ENCODE measurements at regions not wholly inside any gene's neighbourhood (a gene's known extent, or its start where the extent isn't known, plus 50 kb on each side); places are given as distances from the start of the nearest gene placed in this dataset.

- no peak overlapping the region for H3K4me3 ChIP-seq (ENCODE audit: low read depth, low read length)
- no peaks in the 10 kb centered on the region for H3K4me1 ChIP-seq
- H3K4me2 ChIP-seq (ENCODE audit: low read length) = no peak overlapping the region
- no peaks in the 10 kb centered on the region for H3K36me3 ChIP-seq (ENCODE audit: control insufficient read depth, insufficient read depth, low read length)
- TF ChIP-seq CTCF (IDR thresholded peaks at IDR 0.05) = no peak
- H2AFZ ChIP-seq = no peak overlapping the region
- H3K27ac ChIP-seq = no peak overlapping the region
- H3K79me2 ChIP-seq = no peaks in the 10 kb centered on the region
- no peaks in the 10 kb centered on the region for H3K9me3 ChIP-seq (ENCODE audit: control insufficient read depth, low read length)
- no peak overlapping the region for H3K9ac ChIP-seq
- H3K27me3 ChIP-seq (ENCODE audit: control insufficient read depth, insufficient read depth, low read length) = no peaks in the 10 kb centered on the region
Measured at GRCh38 chr6:2465336-2465735, 219.9 kb upstream of the GMDS start.

GRCh38 chr6:2464641-2465040, 219.2 kb upstream of the GMDS start:
- H3K79me2 ChIP-seq = no peaks in the 10 kb centered on the region
- H3K9me3 ChIP-seq (ENCODE audit: control insufficient read depth, low read length) = no peaks in the 10 kb centered on the region
- H3K4me2 ChIP-seq (ENCODE audit: low read length) = no peak overlapping the region
- no peak overlapping the region for H2AFZ ChIP-seq
- no peaks in the 10 kb centered on the region for H3K27me3 ChIP-seq (ENCODE audit: control insufficient read depth, insufficient read depth, low read length)
- H3K36me3 ChIP-seq (ENCODE audit: control insufficient read depth, insufficient read depth, low read length) = no peaks in the 10 kb centered on the region
- TF ChIP-seq CTCF (IDR thresholded peaks at IDR 0.05) = no peak
- H3K4me1 ChIP-seq = no peaks in the 10 kb centered on the region
- H3K4me3 ChIP-seq (ENCODE audit: low read depth, low read length) = no peak overlapping the region
- no peak overlapping the region for H3K9ac ChIP-seq
- no peak overlapping the region for H3K27ac ChIP-seq

- Histone ChIP-seq H3K27ac (no peak overlapping the region), H3K79me2 (no peaks in the 10 kb centered on the region), H3K4me2 (ENCODE audit: low read length) (no peak overlapping the region), H3K4me1 (no peaks in the 10 kb centered on the region), H3K36me3 (ENCODE audit: control insufficient read depth, insufficient read depth, low read length) (no peaks in the 10 kb centered on the region), H3K9ac (no peak overlapping the region), H3K9me3 (ENCODE audit: control insufficient read depth, low read length) (no peaks in the 10 kb centered on the region), H2AFZ (no peak overlapping the region), H3K27me3 (ENCODE audit: control insufficient read depth, insufficient read depth, low read length) (no peaks in the 10 kb centered on the region), H3K4me3 (ENCODE audit: low read depth, low read length) (no peak overlapping the region)
- no peak for TF ChIP-seq CTCF (IDR thresholded peaks at IDR 0.05)
Measured at GRCh38 chr6:2462831-2463230, 217.4 kb upstream of the GMDS start.

GRCh38 chr6:2460216-2460745, 214.9 kb upstream of the GMDS start:
- no peaks in the 10 kb centered on the region for H3K9me3 ChIP-seq (ENCODE audit: control insufficient read depth, low read length)
- no peak for TF ChIP-seq CTCF (IDR thresholded peaks at IDR 0.05)
- no peaks in the 10 kb centered on the region for H3K36me3 ChIP-seq (ENCODE audit: control insufficient read depth, insufficient read depth, low read length)
- H2AFZ ChIP-seq = no peak overlapping the region
- no peaks in the 10 kb centered on the region for H3K27me3 ChIP-seq (ENCODE audit: control insufficient read depth, insufficient read depth, low read length)
- H3K4me2 ChIP-seq (ENCODE audit: low read length) = no peak overlapping the region
- H3K4me3 ChIP-seq (ENCODE audit: low read depth, low read length) = no peak overlapping the region
- H3K4me1 ChIP-seq = no peaks in the 10 kb centered on the region
- H3K9ac ChIP-seq = no peak overlapping the region
- H3K27ac ChIP-seq = no peak overlapping the region
- no peaks in the 10 kb centered on the region for H3K79me2 ChIP-seq

- H3K79me2 ChIP-seq = no peaks in the 10 kb centered on the region
- H2AFZ ChIP-seq = no peak overlapping the region
- TF ChIP-seq CTCF (IDR thresholded peaks at IDR 0.05) = no peak
- no peaks in the 10 kb centered on the region for H3K9me3 ChIP-seq (ENCODE audit: control insufficient read depth, low read length)
- H3K27ac ChIP-seq = no peak overlapping the region
- H3K4me2 ChIP-seq (ENCODE audit: low read length) = no peak overlapping the region
- H3K4me1 ChIP-seq = no peaks in the 10 kb centered on the region
- no peaks in the 10 kb centered on the region for H3K27me3 ChIP-seq (ENCODE audit: control insufficient read depth, insufficient read depth, low read length)
- H3K36me3 ChIP-seq (ENCODE audit: control insufficient read depth, insufficient read depth, low read length) = no peaks in the 10 kb centered on the region
- no peak overlapping the region for H3K4me3 ChIP-seq (ENCODE audit: low read depth, low read length)
- H3K9ac ChIP-seq = no peak overlapping the region
Measured at GRCh38 chr6:2454180-2454579, 208.8 kb upstream of the GMDS start.

All from parathyroid adenoma (tissue), 2 donors.